ENCODE measurements at regions not wholly inside any gene's neighbourhood (a gene's known extent, or its start where the extent isn't known, plus 50 kb on each side); places are given as distances from the start of the nearest gene placed in this dataset.

DNA sequence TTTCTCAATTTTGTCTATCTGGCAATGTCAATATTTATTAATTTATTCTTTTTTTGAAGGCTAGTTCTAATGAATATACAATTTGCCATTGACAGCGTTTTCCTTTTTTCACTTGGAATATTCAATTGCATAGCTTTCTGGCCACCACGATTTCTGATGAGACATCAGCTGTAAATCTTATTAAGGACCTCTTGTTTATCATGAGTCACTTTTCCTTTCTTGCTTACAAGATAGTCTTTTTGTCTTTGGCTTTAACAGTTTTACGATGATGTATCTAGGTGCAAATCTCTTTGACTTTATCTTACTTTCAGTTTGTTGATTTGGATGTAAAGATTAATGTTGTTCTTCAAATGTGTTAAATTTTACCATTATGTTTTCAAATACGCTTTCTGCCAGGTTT lies 991.6 kb upstream of the SLC10A2 start:
- no peak for DNase-seq

DNA sequence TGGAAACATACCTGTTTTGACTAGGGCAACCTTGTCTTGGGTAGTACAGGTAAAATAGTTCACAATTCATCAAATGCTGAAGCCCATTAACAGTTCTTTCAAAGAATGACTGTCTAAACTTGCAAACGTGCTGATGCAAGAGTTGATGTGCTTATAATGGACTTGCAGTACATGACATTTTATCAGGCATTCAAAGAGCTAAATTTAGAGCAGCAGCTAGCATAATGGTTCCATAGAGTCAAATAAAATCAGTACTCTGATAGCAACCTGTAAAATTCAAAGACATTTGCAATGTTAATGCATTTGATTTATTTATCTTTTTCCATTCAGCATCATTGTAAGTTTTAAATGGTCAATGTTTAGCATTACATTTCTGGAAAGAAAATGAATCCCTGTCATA lies 979.7 kb upstream of the SLC10A2 start:
- no peak for DNase-seq

DNA sequence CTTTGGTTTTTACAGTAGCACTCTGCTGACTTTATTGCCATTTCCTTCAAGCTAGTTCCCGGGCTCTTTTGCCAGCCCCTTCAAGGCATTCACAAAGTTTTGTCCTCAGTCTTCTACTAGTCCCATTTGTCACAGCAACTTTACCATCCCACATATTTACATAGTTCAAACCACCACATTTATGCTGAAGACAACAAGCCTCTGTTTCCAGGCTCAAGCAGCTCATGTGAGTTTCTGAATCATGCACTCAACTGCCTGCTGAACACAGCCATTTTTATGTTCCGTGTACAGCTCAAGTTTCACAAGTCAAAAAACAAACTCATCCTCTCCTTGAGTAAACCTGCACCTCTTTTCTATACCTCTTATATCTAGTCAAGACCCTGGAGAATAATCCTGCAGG lies 977.0 kb upstream of the SLC10A2 start:
- DNase-seq: no peak

DNA sequence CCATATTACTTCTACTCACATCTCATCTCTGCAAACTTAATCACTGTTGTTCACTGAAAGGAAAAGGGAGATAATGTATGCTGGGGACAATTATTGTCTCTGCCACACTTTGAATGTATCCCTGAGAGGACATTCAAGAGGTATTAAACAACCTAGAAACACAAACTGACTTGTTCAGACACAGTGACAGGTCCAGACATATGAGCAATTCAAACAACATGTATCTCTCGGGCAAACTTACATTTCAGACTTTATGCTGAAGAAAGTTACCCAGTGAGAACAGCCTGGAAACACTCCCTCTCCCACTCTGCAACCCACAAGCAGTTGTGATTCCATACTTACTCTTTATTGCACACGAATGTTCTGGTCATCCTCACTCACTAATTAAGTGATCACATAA lies 968.7 kb upstream of the SLC10A2 start:
- DNase-seq: no peak

DNA sequence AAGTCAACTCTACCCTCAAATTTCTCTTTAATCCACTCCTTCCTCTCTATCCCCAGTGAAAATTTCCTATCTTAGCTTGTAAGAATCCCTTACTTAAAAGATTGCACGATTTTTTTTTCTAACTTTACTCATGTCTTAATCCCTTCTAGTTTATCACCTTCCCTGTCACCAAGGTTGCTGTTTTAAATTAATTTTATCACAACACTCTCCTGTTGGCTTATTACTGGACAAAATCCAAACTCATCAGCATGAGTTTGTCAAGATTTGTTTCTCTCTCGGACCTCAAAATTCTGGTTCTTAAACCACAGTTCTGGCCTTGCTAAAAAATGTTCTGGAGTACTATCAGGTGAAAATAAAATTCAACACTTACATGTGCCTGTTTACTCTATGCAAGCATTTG lies 959.1 kb upstream of the SLC10A2 start:
- no peak for DNase-seq

DNA sequence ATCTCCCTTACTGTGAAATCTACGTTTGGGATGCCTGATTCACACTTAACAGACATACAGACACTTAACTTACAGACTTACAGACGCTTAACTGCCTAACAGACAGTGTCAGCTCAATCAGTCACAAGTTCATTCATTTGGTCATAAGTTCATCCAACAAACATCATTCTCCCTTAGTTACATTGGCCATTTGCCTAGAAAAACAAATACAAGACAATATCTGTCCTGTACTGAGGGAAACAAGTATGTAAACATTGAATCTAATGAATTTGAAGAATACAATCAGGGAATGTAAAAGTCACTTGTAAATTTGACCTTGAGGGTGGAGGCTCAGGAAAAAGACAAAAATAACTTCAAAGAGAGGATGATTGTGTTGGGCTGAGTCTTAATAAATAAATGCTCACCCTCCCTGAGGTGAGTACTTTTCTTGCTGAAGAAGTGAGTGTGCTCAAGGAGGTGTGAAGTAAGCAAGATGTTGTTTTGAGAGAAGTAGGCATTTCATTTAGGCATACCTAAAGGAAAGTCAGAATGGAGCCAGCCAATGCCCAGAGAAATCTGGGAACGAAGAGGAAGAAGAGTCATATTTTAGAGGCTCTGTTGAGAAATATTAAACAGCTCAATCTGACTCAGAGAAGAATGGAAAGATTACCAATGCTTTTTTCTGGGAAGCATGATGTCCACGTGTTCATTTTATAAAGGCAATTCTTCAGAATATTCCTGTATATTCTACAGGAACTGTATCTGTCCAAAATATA lies 958.4 kb upstream of the SLC10A2 start:
- no peak for DNase-seq

DNA sequence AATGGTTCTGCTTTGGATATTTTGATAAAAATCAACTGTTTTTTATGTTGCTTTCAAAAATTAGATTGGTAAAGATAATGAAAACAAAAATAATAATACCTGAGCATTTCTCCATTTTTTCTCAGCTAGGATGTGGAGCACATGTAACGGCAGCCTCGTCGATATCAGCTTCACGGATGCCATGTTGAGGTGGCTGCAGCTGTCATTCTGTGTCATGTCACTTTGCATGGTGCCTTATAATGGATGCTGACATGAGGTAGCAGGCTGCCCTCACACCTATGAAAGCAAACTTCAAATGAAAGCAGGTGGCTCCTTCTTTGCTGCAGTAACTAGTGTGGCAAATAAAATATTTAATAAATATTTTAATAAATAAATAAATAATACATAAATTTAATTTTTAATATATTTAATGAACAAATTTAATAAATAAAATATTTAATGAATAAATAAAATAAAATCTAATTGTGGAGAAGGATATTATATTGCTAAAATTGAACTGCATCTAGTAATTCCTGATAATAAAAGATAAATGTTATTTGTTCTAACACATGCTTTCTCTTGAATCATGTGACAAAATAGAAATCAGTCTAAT lies 955.7 kb upstream of the SLC10A2 start:
- no peak for DNase-seq

DNA sequence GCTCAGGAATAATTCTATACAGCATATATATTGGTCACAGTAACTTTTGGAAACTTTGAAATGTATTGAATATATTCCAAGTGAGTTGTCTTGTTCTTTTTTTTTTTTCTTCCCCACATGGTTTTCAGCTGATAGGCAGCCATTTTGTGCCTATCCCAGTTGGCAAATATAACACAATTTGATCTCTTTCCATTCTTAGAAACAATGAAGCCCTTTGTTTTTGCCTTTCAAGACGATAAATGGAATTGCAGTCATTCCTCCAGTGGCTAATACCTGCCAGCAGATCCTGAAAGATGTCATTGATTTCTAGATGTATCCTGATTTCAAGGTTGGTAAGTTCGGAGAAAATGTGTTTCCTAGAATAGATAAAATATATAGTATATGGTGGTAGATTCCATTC lies 951.1 kb upstream of the SLC10A2 start:
- DNase-seq: no peak

DNA sequence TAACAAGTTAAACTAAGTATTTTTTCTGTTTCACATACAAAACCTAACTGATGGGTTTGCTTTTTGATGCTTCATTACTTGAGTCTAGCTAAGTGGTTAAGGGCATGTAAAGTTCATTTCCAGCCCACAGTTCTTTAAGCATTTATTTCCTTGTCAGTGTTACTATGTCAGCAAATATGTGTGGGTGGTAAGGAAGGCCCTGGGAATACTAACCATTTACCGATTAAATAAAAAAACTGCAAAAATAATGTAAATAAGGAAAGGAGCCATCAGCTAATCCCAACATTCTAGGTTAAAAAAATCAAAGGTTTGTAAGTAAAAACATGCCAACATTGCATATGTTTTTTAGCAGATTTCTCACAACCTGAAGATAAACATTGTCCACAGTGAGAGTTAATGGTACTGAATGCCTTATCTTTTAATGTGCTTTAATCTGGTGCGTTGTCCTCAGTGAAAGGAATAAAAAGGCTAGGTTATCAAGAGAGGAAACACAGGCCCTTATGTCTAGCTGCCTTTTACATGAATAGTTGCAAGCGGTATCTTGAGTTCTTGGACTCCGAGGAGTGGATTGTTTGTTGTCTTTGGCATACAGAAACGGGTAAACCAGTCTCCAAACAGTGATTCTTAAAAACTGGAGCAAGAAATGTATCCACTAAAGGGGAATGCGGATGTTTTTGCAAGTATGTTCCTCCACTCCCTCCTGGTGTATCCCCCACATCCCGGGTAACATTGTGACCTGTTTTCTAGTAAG lies 949.6 kb upstream of the SLC10A2 start:
- no peak for DNase-seq

DNA sequence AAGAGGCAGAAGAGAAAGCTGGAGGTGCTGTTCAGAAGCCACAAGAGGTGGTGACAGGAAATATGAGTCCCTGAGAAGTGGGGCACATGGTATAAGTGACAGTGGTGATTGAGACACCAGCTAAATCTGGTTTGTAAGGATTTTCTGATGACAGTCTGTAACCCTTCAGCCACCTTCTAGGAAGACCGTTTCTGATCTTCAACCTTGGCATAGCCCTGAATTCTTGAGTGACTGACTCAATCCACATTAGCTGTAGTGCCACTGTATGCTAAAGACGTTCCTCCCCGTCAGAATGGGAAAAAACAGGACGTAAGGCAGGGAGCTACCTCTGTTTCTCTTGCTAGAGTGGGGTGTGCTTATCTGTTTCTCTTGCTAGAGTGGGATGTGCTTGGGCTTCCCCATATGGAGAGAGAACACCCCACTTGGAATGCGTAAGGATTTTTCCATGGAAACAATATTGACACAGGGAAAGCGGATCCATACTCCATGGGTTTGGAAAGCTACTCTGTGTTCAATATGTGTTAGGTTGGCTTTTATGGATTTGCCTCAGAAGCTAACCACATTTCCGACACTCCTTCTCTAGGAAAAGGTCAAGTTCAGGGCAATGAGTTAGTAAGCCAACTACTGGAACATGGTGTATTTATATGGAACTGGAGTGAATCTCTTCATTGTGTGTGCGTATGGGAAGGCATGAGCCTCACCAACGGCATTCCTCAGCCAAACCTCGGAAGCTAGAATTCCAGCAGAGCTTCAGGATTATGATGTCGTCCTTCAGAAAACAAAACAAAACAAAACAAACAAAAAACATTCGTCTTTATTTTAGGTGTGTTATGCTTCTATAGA lies 948.8 kb upstream of the SLC10A2 start:
- no peak for DNase-seq

DNA sequence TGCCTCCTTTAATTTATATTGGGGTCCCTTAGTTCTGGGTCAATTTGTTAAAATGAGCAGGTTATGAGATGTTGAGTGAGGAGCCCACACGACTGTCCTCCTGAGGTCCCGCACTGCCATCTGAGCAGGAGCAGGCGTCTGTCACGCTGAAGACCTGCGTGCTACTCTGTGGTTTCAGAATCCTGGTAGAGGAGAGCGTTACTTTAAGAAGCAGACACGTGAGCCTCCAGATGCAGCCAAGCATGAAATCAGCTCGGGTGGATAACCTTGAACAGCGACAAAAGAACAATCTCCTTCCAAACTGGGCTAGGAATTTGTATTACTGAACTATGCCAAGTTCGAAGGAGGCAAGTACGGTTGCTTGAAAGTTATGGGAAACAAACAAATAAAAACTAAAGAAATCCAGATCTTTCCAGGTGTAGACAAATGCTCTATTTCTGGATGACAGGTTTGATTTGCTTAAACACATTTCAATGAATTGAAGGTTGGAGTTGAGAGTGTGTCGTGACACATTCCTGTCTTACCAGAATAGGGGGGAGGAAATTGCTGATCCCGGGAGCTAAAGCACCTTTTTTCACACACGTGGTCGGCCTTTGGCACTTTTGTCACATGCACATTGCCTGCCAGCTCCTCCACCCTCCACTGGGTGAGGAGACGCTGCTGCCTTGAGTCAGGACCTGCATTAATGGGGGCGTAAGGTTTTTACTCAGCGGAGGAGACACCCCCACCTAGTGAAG lies 945.5 kb upstream of the SLC10A2 start:
- DNase-seq: no peak

DNA sequence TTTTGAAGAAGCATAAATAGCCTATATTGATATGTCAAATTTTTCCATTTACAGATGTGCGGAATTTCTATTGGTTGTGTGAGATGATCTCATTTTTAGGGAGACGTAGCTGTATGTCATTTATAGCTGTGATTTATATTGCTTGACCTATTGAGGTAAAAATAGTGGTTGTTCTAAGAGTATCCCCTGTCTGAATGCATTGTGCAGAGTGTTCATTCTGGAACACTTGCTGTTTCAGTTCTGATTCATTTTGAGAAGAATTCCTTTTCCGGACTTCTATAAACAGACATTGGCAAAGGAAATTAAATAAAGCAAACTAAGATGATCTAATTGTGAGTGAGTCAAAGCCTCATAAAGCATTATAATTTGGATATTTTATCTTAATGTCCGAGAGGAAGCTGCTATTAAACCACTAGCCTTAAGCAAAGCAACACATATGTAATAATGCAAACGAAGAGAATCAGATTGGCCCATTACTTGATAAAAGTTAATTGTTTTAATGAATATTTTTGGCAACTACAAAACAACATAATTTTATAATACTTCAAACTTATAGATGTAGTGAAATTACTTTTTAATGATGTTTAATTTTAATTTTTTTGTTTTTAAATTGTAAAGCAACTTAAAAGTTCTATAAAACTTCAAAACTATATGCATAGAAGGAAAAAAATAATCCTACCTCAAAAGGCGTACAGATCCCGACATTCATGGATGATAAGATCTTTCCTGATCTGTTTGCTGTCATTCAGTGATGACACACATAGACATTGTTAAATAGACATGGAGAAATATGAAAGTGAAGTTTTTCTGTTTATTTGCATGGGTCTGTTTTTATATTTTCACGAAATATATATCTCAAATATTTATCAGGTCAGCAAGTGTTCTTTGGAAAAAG lies 942.6 kb upstream of the SLC10A2 start:
- DNase-seq: no peak

DNA sequence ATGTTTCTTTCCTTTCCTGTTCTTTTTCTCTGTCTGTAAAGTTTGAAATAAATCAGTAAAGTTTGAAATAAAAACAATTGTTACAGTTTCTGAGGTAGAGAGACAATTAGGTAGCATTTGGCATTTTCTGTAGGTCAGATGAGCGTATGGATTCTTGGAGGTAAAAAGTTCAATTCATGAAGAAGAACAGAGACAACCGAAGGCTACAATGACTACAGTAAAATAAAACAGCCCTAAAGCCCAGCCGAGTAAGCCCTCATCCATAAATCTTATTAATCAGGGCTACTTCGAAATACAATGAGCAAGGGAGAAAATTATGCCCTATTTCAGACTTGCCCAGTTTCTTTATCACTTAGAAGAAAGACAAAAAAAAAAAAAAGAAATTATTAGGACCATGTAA lies 941.9 kb upstream of the SLC10A2 start:
- DNase-seq: no peak

DNA sequence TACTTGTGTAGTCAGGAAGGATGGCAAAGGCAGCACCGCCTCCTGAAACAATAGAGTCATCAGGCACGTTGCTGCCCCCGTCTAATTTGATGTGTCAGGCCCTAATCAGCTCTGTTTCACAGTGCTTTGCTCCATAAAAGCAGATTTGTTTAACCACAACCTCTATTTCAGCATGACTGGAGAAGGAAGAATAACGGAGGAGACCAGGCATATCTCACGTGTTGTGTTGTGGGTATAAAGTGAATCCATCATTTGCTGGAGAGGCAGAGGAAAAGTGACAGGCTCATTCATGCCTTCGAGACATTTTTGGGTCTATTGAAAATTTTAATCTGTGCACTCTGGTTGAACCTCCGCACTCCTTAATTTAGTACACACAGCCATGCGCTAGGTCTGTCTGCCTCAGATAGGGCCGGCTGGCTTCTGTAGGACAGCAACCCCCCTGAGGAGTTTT lies 940.4 kb upstream of the SLC10A2 start:
- DNase-seq: no peak

DNA sequence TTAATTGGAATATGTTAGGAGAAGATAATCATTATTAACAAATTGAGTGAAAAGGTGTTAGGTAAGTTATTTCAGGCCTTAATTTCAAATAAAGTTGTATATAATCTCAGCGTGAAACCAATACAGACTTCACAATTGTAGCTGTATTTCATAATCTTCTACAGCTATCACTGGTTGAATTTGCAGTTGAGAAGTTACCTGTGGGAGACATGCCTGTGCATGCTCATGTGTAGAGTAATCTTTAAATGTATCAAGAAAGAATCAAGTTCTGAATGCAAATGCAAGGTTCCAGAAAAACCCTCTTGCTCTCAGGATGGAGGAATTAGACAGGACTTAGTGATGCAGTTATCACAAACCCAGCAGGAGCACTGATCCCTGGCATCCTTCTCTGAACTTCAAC lies 938.4 kb upstream of the SLC10A2 start:
- DNase-seq: no peak

DNA sequence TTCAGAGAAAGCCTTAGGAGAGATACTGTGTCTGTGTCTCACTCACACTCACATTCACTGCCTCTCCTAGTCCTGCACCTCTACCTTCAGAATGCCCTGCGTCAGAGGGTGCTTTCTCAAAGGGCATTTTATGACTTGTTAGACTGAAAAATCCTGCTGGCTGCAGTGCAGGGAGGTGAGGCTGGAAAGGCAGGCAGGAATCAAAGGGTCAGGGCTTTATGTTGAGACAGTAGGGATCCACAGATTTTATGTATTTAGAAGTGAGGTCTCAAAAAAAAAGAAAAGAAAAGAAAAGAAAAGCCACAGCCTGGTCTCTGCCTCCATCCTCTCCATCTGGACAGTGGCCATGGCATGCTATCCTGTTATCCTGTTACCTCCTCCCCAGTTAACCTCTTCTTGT lies 936.0 kb upstream of the SLC10A2 start:
- no peak for DNase-seq

DNA sequence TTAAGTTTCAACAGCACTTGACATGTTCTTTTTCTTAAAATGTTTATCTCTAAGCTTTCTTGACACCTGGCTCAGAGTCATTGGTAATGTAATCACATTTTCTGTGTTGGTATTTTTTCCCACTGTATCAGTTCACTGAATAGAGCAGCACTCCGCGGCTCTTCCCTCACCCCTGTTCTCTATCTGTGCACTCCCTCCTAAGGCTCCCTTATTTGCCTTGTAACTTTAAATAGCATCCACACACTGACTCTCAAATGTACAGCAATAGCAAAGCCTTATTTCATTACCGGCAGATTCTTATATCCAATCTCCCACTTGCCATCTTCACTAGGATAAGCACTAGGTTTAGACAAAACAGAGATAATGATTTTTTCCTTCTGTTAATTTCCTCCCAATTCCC lies 935.5 kb upstream of the SLC10A2 start:
- DNase-seq: no peak

DNA sequence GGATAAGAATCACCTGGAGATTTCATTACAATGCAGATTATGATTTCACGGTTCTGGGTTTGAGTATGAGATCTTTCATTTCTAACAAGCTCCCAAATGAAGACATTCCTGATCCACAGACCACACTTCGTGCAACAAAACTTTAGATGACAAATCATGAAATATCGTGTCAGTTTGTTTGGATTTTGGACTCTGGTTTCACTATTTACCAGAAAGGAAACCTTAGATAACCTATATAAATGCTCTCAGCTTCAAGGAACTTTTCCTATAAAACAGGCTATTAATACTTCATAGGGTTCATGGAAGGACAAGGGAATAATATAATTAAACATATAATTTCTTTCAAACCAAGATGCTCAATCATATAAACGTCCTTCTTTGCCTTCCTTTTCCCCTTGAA lies 930.5 kb upstream of the SLC10A2 start:
- no peak for DNase-seq

DNA sequence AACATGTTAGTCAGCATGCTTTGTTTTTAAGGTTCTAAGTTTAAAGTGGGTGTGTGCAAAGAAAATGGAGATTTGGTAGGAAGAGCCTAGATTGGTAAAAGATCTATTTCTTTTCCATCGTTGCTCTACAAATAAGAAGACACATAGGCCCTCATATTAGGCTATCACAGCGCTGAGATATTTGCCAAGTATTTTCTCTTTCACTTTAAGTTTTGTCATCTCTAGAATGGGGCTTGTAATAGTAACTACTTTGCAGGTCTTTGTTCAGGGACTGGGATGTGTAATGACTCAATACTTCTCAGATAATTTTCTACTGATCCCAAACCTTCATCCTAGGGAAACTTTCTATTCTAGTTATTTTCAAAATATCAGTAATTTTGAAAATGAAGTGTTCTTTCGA lies 917.7 kb upstream of the SLC10A2 start:
- DNase-seq: no peak

DNA sequence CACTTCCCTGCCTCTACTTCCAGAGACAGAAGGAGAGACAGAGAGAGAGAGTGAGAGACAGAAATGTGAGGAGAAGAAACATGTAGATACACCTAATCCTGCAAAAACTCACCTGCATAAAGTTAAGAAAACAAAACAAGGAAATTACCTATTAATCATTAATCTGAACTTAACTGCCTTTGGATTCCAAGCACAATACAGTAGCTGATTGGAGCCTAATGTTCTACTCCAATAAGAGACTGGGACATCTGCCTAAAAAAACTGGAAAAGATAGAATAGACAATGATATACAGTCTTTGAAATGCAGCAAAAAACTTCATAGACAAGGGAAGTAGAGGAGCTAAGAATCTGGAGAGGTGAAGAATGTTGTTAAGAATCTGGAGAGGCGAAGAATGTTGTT lies 910.2 kb upstream of the SLC10A2 start:
- no peak for DNase-seq

DNA sequence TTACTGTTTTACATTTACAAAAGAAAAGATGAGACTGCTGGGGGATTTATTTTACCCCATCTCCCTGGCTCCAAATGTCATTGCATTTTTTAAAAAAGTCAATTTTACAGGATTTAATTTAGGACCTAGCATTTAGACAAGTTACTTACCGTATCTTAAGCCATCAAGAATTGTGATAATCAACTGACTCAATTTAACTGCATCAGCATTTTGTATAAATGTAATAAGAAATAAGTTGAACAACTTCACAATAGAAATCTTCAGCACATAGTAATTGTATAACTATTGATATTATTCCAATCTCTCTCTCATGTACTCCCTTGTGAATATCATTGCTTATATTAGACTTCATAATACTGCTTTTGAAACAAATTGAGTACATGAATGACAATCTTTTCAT lies 907.5 kb upstream of the SLC10A2 start:
- no peak for DNase-seq
